IMR-90 (cell line): ENCODE measurements at regions not wholly inside any gene's neighbourhood (a gene's known extent, or its start where the extent isn't known, plus 50 kb on each side); places are given as distances from the start of the nearest gene placed in this dataset.
A peak's percentile ranks its signal among the peaks of the same experiment; 100 is the strongest.

Experiments
- ATAC-seq: fragments of 200-7000 bp; cut with Tn5 transposase; 2 replicates; pipeline ENCODE4 v1.9.1; 2020; ENCODE audit warnings: low read depth, mild to moderate bottlenecking, moderate library complexity
- BruUV-seq: library from RNA; stranded (reverse); fragments of 400-500 nt; replicated peaks from 2 replicates; lab custom pipeline; 2021; lab: Mats Ljungman, UMichigan
- CTCF ChIA-PET: fragments of 300-600 bp; formaldehyde crosslinking; extraction: SDS; loops from one replicate; lab custom pipeline; 2021; ENCODE audit warnings: antibody characterized with exemption; lab: Yijun Ruan, JAX
- POLR2A ChIA-PET: fragments of 300-600 bp; sonication (Branson Sonifier 250); formaldehyde crosslinking; loops from one replicate; lab custom pipeline; 2022; ENCODE audit warnings: antibody characterized with exemption; ENCODE audit not compliant: unreplicated experiment; lab: Charles Lee
- DNase-seq: peaks from one replicate; pipeline ENCODE4 v3.0.0; 2013
- H2AFZ ChIP-seq: replicated peaks from 2 replicates; pipeline ENCODE3; 2013; ENCODE audit warnings: low read length, mild to moderate bottlenecking; ENCODE audit not compliant: poor library complexity
- H2AK5ac ChIP-seq: 2 replicates; pipeline ENCODE4 v1.6.1; 2013; ENCODE audit warnings: low read depth, low read length, inconsistent platforms
- H2AK9ac ChIP-seq: replicated peaks from 2 replicates; pipeline ENCODE3; 2013; ENCODE audit warnings: mild to moderate bottlenecking, low read depth, low read length, moderate library complexity; ENCODE audit not compliant: poor library complexity
- H2BK120ac ChIP-seq: 2 replicates; pipeline ENCODE4 v1.6.1; 2013; ENCODE audit warnings: low read depth, low read length, inconsistent platforms
- H2BK15ac ChIP-seq: 3 replicates; pipeline ENCODE4 v1.6.1; 2013; ENCODE audit warnings: low read depth, low read length, inconsistent platforms
- H2BK20ac ChIP-seq: 2 replicates; pipeline ENCODE4 v1.6.1; 2013; ENCODE audit warnings: low read depth, mild to moderate bottlenecking, inconsistent platforms, low read length, moderate library complexity
- H2BK5ac ChIP-seq: 2 replicates; pipeline ENCODE4 v1.6.1; 2013; ENCODE audit warnings: mild to moderate bottlenecking, low read depth, low read length, inconsistent platforms; ENCODE audit not compliant: poor library complexity, severe bottlenecking
- H3K14ac ChIP-seq: replicated peaks from 2 replicates; pipeline ENCODE4 v1.6.1; 2013; ENCODE audit warnings: low read depth, low read length, inconsistent platforms
- H3K18ac ChIP-seq: 2 replicates; pipeline ENCODE4 v1.6.1; 2013; ENCODE audit warnings: low read depth, low read length, control low read depth
- H3K23ac ChIP-seq: 2 replicates; pipeline ENCODE4 v1.6.1; 2013; ENCODE audit warnings: low read depth, low read length, inconsistent platforms
- H3K27ac ChIP-seq: 2 replicates; pipeline ENCODE4 v1.5.1; 2013; ENCODE audit warnings: mild to moderate bottlenecking, control low read depth, low read length; ENCODE audit not compliant: insufficient read depth
- H3K27me3 ChIP-seq: 2 replicates; pipeline ENCODE4 v1.6.1; 2013; ENCODE audit warnings: low read length; ENCODE audit not compliant: control insufficient read depth, insufficient read depth
- H3K36me3 ChIP-seq: 2 replicates; pipeline ENCODE4 v1.6.1; 2013; ENCODE audit warnings: low read length, mixed read lengths; ENCODE audit not compliant: control insufficient read depth, insufficient read depth
- H3K4ac ChIP-seq: 2 replicates; pipeline ENCODE4 v1.6.1; 2013; ENCODE audit warnings: low read depth, low read length, inconsistent platforms
- H3K4me1 ChIP-seq: 2 replicates; pipeline ENCODE4 v1.6.1; 2013; ENCODE audit warnings: low read length, mixed read lengths; ENCODE audit not compliant: control insufficient read depth, insufficient read depth
- H3K4me2 ChIP-seq: 2 replicates; pipeline ENCODE4 v1.6.1; 2013; ENCODE audit warnings: low read depth, mild to moderate bottlenecking, control low read depth, low read length, moderate library complexity
- H3K4me3 ChIP-seq: 2 replicates; pipeline ENCODE4 v1.5.1; 2013; ENCODE audit warnings: low read depth, mild to moderate bottlenecking, control low read depth, low read length, moderate library complexity; ENCODE audit not compliant: insufficient read depth
- H3K56ac ChIP-seq: 2 replicates; pipeline ENCODE4 v1.6.1; 2013; ENCODE audit warnings: low read length, inconsistent platforms; ENCODE audit not compliant: insufficient read depth; ENCODE audit errors: extremely low read depth
- H3K79me1 ChIP-seq, 2 experiments: 2 replicates each; pipeline ENCODE4 v1.6.1; 2013; ENCODE audit warnings: low read length in 2 of 2, inconsistent platforms in 1 of 2, low read depth in 1 of 2
- H3K9ac ChIP-seq: 2 replicates; pipeline ENCODE4 v1.6.1; 2013; ENCODE audit warnings: low read depth, low read length, control low read depth
- H3K9me1 ChIP-seq: 2 replicates; pipeline ENCODE4 v1.6.1; 2013; ENCODE audit warnings: low read length, inconsistent platforms; ENCODE audit not compliant: insufficient read depth
- H3K9me3 ChIP-seq: 2 replicates; pipeline ENCODE4 v1.6.1; 2013; ENCODE audit warnings: low read length; ENCODE audit not compliant: control insufficient read depth, insufficient read depth
- H4K20me1 ChIP-seq: 2 replicates; pipeline ENCODE4 v1.6.1; 2013; ENCODE audit warnings: low read length, inconsistent platforms; ENCODE audit not compliant: insufficient read depth
- H4K5ac ChIP-seq: 2 replicates; pipeline ENCODE4 v1.6.1; 2013; ENCODE audit warnings: mild to moderate bottlenecking, low read depth, low read length, control low read depth
- H4K8ac ChIP-seq, 2 experiments: 2 replicates each; pipeline ENCODE4 v1.6.1; 2013; ENCODE audit warnings: low read depth in 2 of 2, low read length in 2 of 2, control low read depth in 1 of 2, inconsistent platforms in 1 of 2
- H4K91ac ChIP-seq: 2 replicates; pipeline ENCODE4 v1.6.1; 2013; ENCODE audit warnings: low read depth, low read length, inconsistent platforms; ENCODE audit not compliant: insufficient read depth
- CHD1 ChIP-seq: IDR thresholded peaks from 2 replicates; pipeline ENCODE4 v1.6.1; 2012; ENCODE audit warnings: low read depth, low read length, improper control_type of control experiment
- FOS ChIP-seq: fragments of 150-350 bp; IDR thresholded peaks from 2 replicates; pipeline ENCODE4 v1.6.1; 2016; ENCODE audit warnings: low read depth, low read length
- MAZ ChIP-seq: IDR thresholded peaks from 2 replicates; pipeline ENCODE4 v1.6.1; 2012; ENCODE audit warnings: low read depth, mild to moderate bottlenecking, low read length, improper control_type of control experiment, moderate library complexity, borderline replicate concordance
- MXI1 ChIP-seq: IDR thresholded peaks from 2 replicates; pipeline ENCODE4 v1.6.1; 2012; ENCODE audit warnings: low read depth, mild to moderate bottlenecking, low read length, moderate library complexity, borderline replicate concordance
- NFE2L2 ChIP-seq: fragments of 150-350 bp; IDR thresholded peaks from 2 replicates; pipeline ENCODE4 v1.6.1; 2016; ENCODE audit warnings: low read depth, mild to moderate bottlenecking, low read length
- RAD21 ChIP-seq: IDR thresholded peaks from 2 replicates; pipeline ENCODE4 v1.6.1; 2012; ENCODE audit warnings: low read length, improper control_type of control experiment
- RCOR1 ChIP-seq: IDR thresholded peaks from 2 replicates; pipeline ENCODE4 v1.6.1; 2012; ENCODE audit warnings: mild to moderate bottlenecking, low read length, improper control_type of control experiment; ENCODE audit not compliant: insufficient replicate concordance
- RFX5 ChIP-seq: IDR thresholded peaks from 2 replicates; pipeline ENCODE4 v1.8.0; 2012; ENCODE audit warnings: low read depth, mild to moderate bottlenecking, low read length, moderate library complexity
- WGBS, 2 experiments: methylation state at CpG; one replicate each; pipeline versions ENCODE4 v1.1.5 to v1.1.7; 2013; ENCODE audit warnings: missing lambda C conversion rate in 2 of 2; ENCODE audit not compliant: insufficient read length in 1 of 2; ENCODE audit errors: extremely low coverage in 2 of 2; 5-methylcytosine and 5-hydroxymethylcytosine counted together
- dilution Hi-C: fragments of 300-500 bp; cut with HindIII; formaldehyde crosslinking; loops from one replicate; pipeline ENCODE4 v1.14.3; 2018; ENCODE audit warnings: low sequenced_read_pairs; ENCODE audit not compliant: unreplicated experiment
- in situ Hi-C: fragments of 300-500 bp; cut with MboI; formaldehyde crosslinking; loops from 3 replicates; pipeline ENCODE4 v1.14.3; 2019; ENCODE audit warnings: low sequenced_read_pairs, inconsistent platforms, mixed read lengths
- intact Hi-C: fragments of 100-400 bp; cut with micrococcal nuclease; formaldehyde crosslinking; loops from 2 replicates; pipeline ENCODE4 v1.10.0; 2022
- TF ChIP-seq, protein P1 (sequence below): fragments of 150-350 bp; IDR thresholded peaks from 2 replicates; pipeline ENCODE4 v1.6.1; 2017; ENCODE audit warnings: mild to moderate bottlenecking, antibody characterized with exemption, low read length, low read depth

DNA sequence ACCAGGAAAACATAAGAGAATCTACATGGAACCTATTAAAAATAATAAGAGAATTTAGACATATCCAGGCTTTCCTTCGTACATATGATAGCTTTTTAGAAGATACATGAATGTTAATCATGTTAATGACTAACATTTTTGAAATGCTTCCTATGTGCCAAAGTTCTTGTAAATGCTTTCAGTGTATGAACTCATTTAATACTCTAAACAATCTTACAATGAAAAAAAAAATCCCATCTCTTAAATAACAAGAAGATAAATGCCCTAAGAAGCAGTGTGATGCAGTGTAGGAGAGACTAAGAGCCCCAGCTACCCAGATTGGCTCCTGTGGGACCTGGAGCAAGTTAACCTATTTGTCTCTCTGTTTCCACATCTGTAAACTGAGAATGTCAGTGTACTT, 220.4 kb upstream of the MYOCD start:
- no peaks in the 10 kb centered on the region for H3K36me3 ChIP-seq
- no peak overlapping the region for H2AFZ ChIP-seq
- no CpG with 5 or more reads among the region's 1 CpG for whole genome bisulfite sequencing, 2 experiments
- no peak overlapping the region for H3K56ac ChIP-seq
- H4K91ac ChIP-seq = no peak overlapping the region
- H3K4me3 ChIP-seq = no peak overlapping the region
- H2BK5ac ChIP-seq = peak overlapping the region; percentile 70
- H3K9me1 ChIP-seq = no peaks in the 10 kb centered on the region
- in situ Hi-C loops (no loop called here), dilution Hi-C loops (no loop called here), intact Hi-C loops (no loop called here)
- no peaks in the 10 kb centered on the region for H4K20me1 ChIP-seq
- H3K4me1 ChIP-seq = no peaks in the 10 kb centered on the region
- CTCF ChIA-PET = no interaction called here
- H3K9me3 ChIP-seq = no peaks in the 10 kb centered on the region
- peak; percentile 57; the same call in 1 of the 2 replicates for ATAC-seq
- H2BK120ac ChIP-seq = no peak overlapping the region
- peak; percentile 68 for DNase-seq
- TF ChIP-seq MAZ (no peak), FOS (no peak), MXI1 (no peak), CHD1 (no peak), NFE2L2 (no peak), RCOR1 (no peak), RAD21 (no peak), RFX5 (no peak)
- TF ChIP-seq, protein P1, sequence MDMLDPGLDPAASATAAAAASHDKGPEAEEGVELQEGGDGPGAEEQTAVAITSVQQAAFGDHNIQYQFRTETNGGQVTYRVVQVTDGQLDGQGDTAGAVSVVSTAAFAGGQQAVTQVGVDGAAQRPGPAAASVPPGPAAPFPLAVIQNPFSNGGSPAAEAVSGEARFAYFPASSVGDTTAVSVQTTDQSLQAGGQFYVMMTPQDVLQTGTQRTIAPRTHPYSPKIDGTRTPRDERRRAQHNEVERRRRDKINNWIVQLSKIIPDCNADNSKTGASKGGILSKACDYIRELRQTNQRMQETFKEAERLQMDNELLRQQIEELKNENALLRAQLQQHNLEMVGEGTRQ = no peak
- H3K14ac ChIP-seq = no peak overlapping the region
- no TSS peak for BruUV-seq
- no peak overlapping the region for H2BK15ac ChIP-seq
- no peak overlapping the region for H2AK9ac ChIP-seq
- no peaks in the 10 kb centered on the region for H3K79me1 ChIP-seq
- H3K27me3 ChIP-seq = no peaks in the 10 kb centered on the region
- no peak overlapping the region for H2BK20ac ChIP-seq
- no peak overlapping the region for H3K9ac ChIP-seq
- POLR2A ChIA-PET = no interaction called here
- H3K23ac ChIP-seq = no peak overlapping the region
- H3K18ac ChIP-seq = no peak overlapping the region; the same call in 1 of the 2 replicates
- no peak overlapping the region for H2AK5ac ChIP-seq
- no peak overlapping the region for H3K4ac ChIP-seq
- H4K8ac ChIP-seq = no peak overlapping the region
- H3K4me2 ChIP-seq = no peak overlapping the region; the same call in 1 of the 2 replicates
- no peak overlapping the region for H4K5ac ChIP-seq
- H3K27ac ChIP-seq = no peak overlapping the region
